Esophagus mucosa (tissue), 1 donor: ENCODE measurements at regions not wholly inside any gene's neighbourhood (a gene's known extent, or its start where the extent isn't known, plus 50 kb on each side); places are given as distances from the start of the nearest gene placed in this dataset.
"Not testable (repeated sequence)": the region's sequence is repeated elsewhere in the genome, so short reads cannot be mapped to it uniquely, and the experiment has no call there.

ENCODE experiments used
- ATAC-seq: fragments of 200-7000 bp; cut with Tn5 transposase; one replicate; pipeline ENCODE4 v1.9.1; 2020
- donor health status: DM: yes; HTN: yes; CAD: no.

- no peak for ATAC-seq
These were observed 128.2 kb upstream of the RASEF start for GRCh38 chr9:83191154-83191553.

- ATAC-seq = not testable (repeated sequence)
These were observed 126.1 kb upstream of the RASEF start for GRCh38 chr9:83189026-83189425.

GRCh38 chr9:83188277-83188676, 125.3 kb upstream of the RASEF start:
- no peak for ATAC-seq

GRCh38 chr9:83186155-83186737, 123.3 kb upstream of the RASEF start:
- no peak for ATAC-seq

- no peak for ATAC-seq
These were observed 122.7 kb upstream of the RASEF start for GRCh38 chr9:83185488-83186154.

- no peak for ATAC-seq
These were observed 120.7 kb upstream of the RASEF start for GRCh38 chr9:83183621-83184020.

- no peak for ATAC-seq
These were observed 119.1 kb upstream of the RASEF start for GRCh38 chr9:83182071-83182470.

- ATAC-seq = no peak
These were observed 115.8 kb upstream of the RASEF start for GRCh38 chr9:83178717-83179116.

- ATAC-seq = no peak
These were observed 114.8 kb upstream of the RASEF start for GRCh38 chr9:83177747-83178146.

- ATAC-seq = peak; percentile 39
These were observed 104.2 kb upstream of the RASEF start for GRCh38 chr9:83167126-83167525.

GRCh38 chr9:83166372-83166771, 103.4 kb upstream of the RASEF start:
- ATAC-seq = peak; percentile 91

GRCh38 chr9:83155733-83156132, 92.8 kb upstream of the RASEF start:
- ATAC-seq = no peak

GRCh38 chr9:83154821-83155220, 91.9 kb upstream of the RASEF start:
- ATAC-seq = no peak

- peak; percentile 82 for ATAC-seq
These were observed 91.3 kb upstream of the RASEF start for GRCh38 chr9:83154087-83154736.

- no peak for ATAC-seq
These were observed 90.1 kb upstream of the RASEF start for GRCh38 chr9:83153030-83153429.

GRCh38 chr9:83151627-83152137, 88.7 kb upstream of the RASEF start:
- no peak for ATAC-seq

- no peak for ATAC-seq
These were observed 84.6 kb upstream of the RASEF start for GRCh38 chr9:83147315-83148149.

GRCh38 chr9:83146325-83146724, 83.4 kb upstream of the RASEF start:
- ATAC-seq = no peak

- ATAC-seq = no peak
These were observed 81.5 kb upstream of the RASEF start for GRCh38 chr9:83144492-83144891.

GRCh38 chr9:83142389-83142788, 79.4 kb upstream of the RASEF start:
- ATAC-seq = no peak

GRCh38 chr9:83141887-83142286, 78.9 kb upstream of the RASEF start:
- ATAC-seq = no peak

- ATAC-seq = no peak
These were observed 77.1 kb upstream of the RASEF start for GRCh38 chr9:83140061-83140460.
